Endothelial cell (in vitro differentiated cells): ENCODE measurements at regions not wholly inside any gene's neighbourhood (a gene's known extent, or its start where the extent isn't known, plus 50 kb on each side); places are given as distances from the start of the nearest gene placed in this dataset.

Source experiments
- DNase-seq: peaks from one replicate; pipeline ENCODE4 v3.0.0; 2021; ENCODE audit warnings: low spot score
- H3K27ac Mint-ChIP-seq: one replicate; pipeline ENCODE4 v1.8.0; 2021; ENCODE audit warnings: mixed read lengths, inconsistent platforms; ENCODE audit not compliant: unreplicated experiment
- H3K27me3 Mint-ChIP-seq: one replicate; pipeline ENCODE4 v1.8.0; 2021; ENCODE audit warnings: mild to moderate bottlenecking, moderate library complexity, mixed read lengths, inconsistent platforms; ENCODE audit not compliant: unreplicated experiment
- H3K36me3 Mint-ChIP-seq: one replicate; pipeline ENCODE4 v1.8.0; 2021; ENCODE audit warnings: mild to moderate bottlenecking, low read depth, mixed read lengths, inconsistent platforms; ENCODE audit not compliant: unreplicated experiment
- H3K4me1 Mint-ChIP-seq: one replicate; pipeline ENCODE4 v1.8.0; 2021; ENCODE audit warnings: mild to moderate bottlenecking, mixed read lengths, inconsistent platforms; ENCODE audit not compliant: unreplicated experiment
- H3K4me3 Mint-ChIP-seq: one replicate; pipeline ENCODE4 v1.8.0; 2021; ENCODE audit warnings: mild to moderate bottlenecking, mixed read lengths, inconsistent platforms; ENCODE audit not compliant: unreplicated experiment
- H3K9me3 Mint-ChIP-seq: one replicate; pipeline ENCODE4 v1.8.0; 2021; ENCODE audit warnings: mixed read lengths, inconsistent platforms; ENCODE audit not compliant: unreplicated experiment
- TF ChIP-seq, protein P1 (sequence below): fragments of 200-600 bp; sonication (generic); IDR thresholded peaks from one replicate; pipeline ENCODE4 v1.5.0; 2021; ENCODE audit warnings: antibody characterized with exemption; ENCODE audit not compliant: unreplicated experiment

DNA sequence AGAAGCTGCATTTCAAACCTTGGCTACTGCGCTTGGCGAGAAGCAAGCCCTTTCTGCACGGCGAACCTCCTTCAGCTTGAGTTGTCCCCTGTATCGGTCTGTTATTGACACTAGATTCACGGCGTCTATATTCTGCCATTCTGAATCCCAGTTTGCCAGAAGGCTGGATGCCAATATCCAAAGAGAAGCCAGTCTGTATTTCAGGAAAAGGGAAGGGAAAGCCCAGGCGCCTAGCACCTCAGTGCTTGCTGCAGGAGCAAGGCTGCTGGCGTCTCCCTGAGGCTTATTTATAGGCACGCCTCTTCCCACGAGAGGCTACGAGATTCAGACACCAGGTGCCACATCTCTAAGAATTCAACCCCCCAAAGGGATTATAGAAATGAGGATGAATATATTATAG, 89.6 kb upstream of the CDH4 start:
- peaks cover 1% of the 10 kb centered on the region for H3K27me3 Mint-ChIP-seq
- H3K27ac Mint-ChIP-seq = no peak overlapping the region
- H3K4me3 Mint-ChIP-seq = no peak overlapping the region
- TF ChIP-seq, protein P1, sequence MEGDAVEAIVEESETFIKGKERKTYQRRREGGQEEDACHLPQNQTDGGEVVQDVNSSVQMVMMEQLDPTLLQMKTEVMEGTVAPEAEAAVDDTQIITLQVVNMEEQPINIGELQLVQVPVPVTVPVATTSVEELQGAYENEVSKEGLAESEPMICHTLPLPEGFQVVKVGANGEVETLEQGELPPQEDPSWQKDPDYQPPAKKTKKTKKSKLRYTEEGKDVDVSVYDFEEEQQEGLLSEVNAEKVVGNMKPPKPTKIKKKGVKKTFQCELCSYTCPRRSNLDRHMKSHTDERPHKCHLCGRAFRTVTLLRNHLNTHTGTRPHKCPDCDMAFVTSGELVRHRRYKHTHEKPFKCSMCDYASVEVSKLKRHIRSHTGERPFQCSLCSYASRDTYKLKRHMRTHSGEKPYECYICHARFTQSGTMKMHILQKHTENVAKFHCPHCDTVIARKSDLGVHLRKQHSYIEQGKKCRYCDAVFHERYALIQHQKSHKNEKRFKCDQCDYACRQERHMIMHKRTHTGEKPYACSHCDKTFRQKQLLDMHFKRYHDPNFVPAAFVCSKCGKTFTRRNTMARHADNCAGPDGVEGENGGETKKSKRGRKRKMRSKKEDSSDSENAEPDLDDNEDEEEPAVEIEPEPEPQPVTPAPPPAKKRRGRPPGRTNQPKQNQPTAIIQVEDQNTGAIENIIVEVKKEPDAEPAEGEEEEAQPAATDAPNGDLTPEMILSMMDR = no peak
- no peaks in the 10 kb centered on the region for H3K9me3 Mint-ChIP-seq
- H3K36me3 Mint-ChIP-seq = no peaks in the 10 kb centered on the region
- DNase-seq = no peak
- H3K4me1 Mint-ChIP-seq = no peaks in the 10 kb centered on the region

DNA sequence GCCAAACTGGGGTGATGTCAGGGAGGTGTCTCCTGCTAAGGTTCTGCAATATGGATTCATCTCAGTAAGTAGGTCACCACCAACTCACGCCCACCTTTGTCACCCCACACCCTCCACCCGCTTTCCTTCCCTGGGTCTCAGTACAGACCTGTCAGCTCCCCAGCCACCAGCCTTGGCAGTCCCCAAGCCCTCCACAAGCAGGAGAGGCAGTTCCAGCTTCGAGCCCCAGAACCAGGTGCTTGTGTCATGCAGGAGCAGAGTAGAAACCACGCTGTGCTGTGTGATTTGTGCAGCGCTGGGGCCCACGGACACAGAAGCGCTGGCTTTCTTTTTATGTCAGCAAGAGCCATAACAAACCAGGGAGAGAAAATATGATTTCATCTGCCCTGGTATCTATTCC, 89.0 kb upstream of the CDH4 start:
- no peaks in the 10 kb centered on the region for H3K9me3 Mint-ChIP-seq
- H3K4me3 Mint-ChIP-seq = no peak overlapping the region
- DNase-seq = no peak
- H3K27ac Mint-ChIP-seq = no peak overlapping the region
- no peaks in the 10 kb centered on the region for H3K36me3 Mint-ChIP-seq
- no peaks in the 10 kb centered on the region for H3K27me3 Mint-ChIP-seq
- H3K4me1 Mint-ChIP-seq = no peaks in the 10 kb centered on the region
- TF ChIP-seq, protein P1 = no peak

DNA sequence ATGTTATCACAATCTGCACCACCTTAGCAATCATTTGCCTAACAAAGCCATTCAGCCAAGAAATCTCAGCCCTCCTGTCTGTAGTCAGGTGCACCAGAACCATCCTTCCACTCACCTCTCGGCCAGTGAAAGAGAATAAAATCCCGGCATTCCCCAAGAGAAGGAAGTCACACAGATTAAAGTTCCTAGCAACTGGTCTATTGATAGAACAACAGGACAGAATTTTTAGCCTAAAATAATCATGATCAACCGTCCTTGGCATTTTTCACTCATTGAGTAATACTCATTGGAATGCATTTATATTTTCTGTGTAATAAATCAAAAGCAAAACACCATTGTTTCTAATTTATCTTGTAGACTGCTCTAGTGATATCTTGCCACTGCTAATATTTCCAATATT, 85.7 kb upstream of the CDH4 start:
- Mint-ChIP-seq H3K27ac (no peak overlapping the region), H3K4me3 (no peak overlapping the region), H3K9me3 (no peaks in the 10 kb centered on the region), H3K36me3 (no peaks in the 10 kb centered on the region), H3K4me1 (no peaks in the 10 kb centered on the region), H3K27me3 (peaks cover 2% of the 10 kb centered on the region)
- no peak for DNase-seq
- TF ChIP-seq, protein P1 = no peak

DNA sequence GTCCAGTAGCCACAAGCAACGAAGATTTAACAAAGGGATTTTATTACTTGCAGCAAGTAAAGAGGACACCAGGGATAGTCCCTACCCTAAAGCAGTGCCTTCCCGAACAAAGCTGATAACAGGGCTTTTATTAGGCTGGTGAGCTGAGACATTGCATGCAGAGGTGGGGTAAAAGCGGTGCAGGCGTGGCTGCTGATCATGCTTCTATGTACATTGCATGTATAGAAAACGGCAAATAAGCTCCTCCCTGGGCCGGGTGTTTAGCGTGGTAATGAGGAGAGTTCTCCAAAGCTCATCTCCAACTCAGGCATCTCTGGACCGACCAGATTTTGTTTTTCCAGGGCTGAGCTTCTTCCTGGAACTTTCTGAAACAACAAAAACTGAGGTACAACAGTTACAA, 83.5 kb upstream of the CDH4 start:
- peaks cover 2% of the 10 kb centered on the region for H3K27me3 Mint-ChIP-seq
- no peak overlapping the region for H3K4me3 Mint-ChIP-seq
- H3K36me3 Mint-ChIP-seq = no peaks in the 10 kb centered on the region
- no peaks in the 10 kb centered on the region for H3K4me1 Mint-ChIP-seq
- no peak overlapping the region for H3K27ac Mint-ChIP-seq
- no peaks in the 10 kb centered on the region for H3K9me3 Mint-ChIP-seq
- DNase-seq = no peak
- TF ChIP-seq, protein P1 = no peak

DNA sequence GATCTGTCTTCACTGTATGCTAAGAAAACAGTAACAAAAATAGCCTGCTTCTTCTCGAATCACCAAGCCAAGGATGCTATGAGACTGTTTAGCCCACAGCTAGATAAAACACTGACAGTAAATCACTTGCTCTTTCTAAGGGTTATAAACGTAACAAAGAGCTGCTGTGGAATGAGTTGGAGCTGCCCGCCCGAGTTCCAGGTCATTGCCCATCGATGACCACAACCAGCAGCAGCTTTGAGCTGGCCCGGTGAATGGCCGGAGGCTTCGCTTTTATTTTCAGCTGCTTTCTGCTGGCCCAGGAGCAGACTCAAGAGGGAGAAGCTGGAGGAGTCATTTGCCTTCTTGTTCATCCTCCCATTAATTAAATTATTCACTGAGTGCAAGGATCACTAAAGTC, 82.2 kb upstream of the CDH4 start:
- Mint-ChIP-seq H3K4me1 (no peaks in the 10 kb centered on the region), H3K36me3 (no peaks in the 10 kb centered on the region), H3K27ac (no peak overlapping the region), H3K4me3 (no peak overlapping the region), H3K27me3 (peaks cover 2% of the 10 kb centered on the region), H3K9me3 (no peaks in the 10 kb centered on the region)
- TF ChIP-seq, protein P1 = no peak
- DNase-seq = no peak
